PFSK-1 (cell line): ENCODE measurements at regions not wholly inside any gene's neighbourhood (a gene's known extent, or its start where the extent isn't known, plus 50 kb on each side); places are given as distances from the start of the nearest gene placed in this dataset.

Experiments
- FOXP2 ChIP-seq: optimal IDR thresholded peaks from 2 replicates; pipeline ENCODE3; 2011; ENCODE audit warnings: borderline replicate concordance, control low read depth, inconsistent platforms; ENCODE audit not compliant: insufficient read depth; ENCODE audit errors: extremely low read length, extremely low read depth
- POLR2AphosphoS5 ChIP-seq: IDR thresholded peaks from 2 replicates; pipeline ENCODE4 v1.6.1; 2012; ENCODE audit warnings: low read depth, mild to moderate bottlenecking, control low read depth, low read length, moderate library complexity
- SIN3A ChIP-seq: IDR thresholded peaks from 2 replicates; pipeline ENCODE4 v1.6.1; 2012; ENCODE audit warnings: mild to moderate bottlenecking, low read length, moderate library complexity, borderline replicate concordance; ENCODE audit not compliant: insufficient read depth
- TAF1 ChIP-seq: IDR thresholded peaks from 2 replicates; pipeline ENCODE4 v1.6.1; 2012; ENCODE audit warnings: low read length, control low read depth, borderline replicate concordance; ENCODE audit not compliant: insufficient read depth
- TF ChIP-seq, protein P1 (sequence below), 2 experiments: IDR thresholded peaks; 2 replicates each; pipeline versions ENCODE4 v1.6.1 to v1.8.0; 2011 to 2012; ENCODE audit warnings: low read depth in 2 of 2, low read length in 2 of 2, control low read depth in 1 of 2, inconsistent platforms in 1 of 2, mild to moderate bottlenecking in 1 of 2, moderate library complexity in 1 of 2; ENCODE audit not compliant: insufficient read depth in 1 of 2

DNA sequence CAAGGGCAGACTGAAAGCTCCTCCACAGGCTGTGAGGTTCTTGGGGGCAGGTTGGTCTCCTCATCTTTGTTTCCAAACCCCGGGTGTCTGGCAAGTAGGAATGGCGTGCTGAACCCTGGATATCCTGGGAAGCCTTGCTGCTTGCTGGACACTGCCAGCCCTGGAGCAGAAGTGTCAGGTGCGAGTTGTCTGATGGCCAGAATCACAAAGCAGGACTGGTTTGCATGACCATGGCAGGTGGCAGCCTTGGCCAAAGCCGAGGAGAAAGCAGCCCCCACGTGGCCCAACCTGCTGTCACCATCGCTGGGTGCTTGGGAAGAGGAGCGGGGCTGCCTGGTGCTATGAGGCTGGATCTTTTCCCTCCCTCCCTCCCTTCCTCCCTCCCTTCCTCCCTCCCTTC, 309.5 kb upstream of the HS6ST1 start:
- no peak for TF ChIP-seq POLR2AphosphoS5
- no peak for TF ChIP-seq SIN3A
- TF ChIP-seq, protein P1, sequence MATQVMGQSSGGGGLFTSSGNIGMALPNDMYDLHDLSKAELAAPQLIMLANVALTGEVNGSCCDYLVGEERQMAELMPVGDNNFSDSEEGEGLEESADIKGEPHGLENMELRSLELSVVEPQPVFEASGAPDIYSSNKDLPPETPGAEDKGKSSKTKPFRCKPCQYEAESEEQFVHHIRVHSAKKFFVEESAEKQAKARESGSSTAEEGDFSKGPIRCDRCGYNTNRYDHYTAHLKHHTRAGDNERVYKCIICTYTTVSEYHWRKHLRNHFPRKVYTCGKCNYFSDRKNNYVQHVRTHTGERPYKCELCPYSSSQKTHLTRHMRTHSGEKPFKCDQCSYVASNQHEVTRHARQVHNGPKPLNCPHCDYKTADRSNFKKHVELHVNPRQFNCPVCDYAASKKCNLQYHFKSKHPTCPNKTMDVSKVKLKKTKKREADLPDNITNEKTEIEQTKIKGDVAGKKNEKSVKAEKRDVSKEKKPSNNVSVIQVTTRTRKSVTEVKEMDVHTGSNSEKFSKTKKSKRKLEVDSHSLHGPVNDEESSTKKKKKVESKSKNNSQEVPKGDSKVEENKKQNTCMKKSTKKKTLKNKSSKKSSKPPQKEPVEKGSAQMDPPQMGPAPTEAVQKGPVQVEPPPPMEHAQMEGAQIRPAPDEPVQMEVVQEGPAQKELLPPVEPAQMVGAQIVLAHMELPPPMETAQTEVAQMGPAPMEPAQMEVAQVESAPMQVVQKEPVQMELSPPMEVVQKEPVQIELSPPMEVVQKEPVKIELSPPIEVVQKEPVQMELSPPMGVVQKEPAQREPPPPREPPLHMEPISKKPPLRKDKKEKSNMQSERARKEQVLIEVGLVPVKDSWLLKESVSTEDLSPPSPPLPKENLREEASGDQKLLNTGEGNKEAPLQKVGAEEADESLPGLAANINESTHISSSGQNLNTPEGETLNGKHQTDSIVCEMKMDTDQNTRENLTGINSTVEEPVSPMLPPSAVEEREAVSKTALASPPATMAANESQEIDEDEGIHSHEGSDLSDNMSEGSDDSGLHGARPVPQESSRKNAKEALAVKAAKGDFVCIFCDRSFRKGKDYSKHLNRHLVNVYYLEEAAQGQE (IDR thresholded peaks at IDR 0.05; ENCODE audit: insufficient read depth in 1 of 2, low read depth in 2 of 2, low read length in 2 of 2): no peak
- no peak for TF ChIP-seq FOXP2

DNA sequence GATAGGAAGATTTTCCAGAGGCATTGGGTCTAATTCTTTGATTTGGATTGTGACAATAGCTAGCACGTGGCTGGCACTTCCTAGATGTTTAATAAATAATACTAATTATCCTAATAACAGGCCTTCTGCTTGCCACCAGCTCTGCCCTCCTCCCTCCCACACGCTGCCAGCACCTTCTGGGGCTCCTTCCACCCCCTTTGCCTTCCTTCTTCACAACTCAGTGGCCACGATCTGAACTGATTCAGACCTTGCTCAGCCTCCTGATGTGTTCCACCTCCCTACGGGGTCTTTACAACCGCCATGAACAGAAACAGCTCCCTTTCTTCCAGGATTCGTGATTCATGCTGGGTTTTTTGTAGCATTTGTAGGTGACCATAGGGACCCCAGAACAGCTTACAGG, 310.3 kb upstream of the HS6ST1 start:
- TF ChIP-seq POLR2AphosphoS5 (no peak), TAF1 (no peak), SIN3A (no peak), FOXP2 (no peak)
- TF ChIP-seq, protein P1 (IDR thresholded peaks at IDR 0.05; ENCODE audit: insufficient read depth in 1 of 2, low read depth in 2 of 2, low read length in 2 of 2): no peak

DNA sequence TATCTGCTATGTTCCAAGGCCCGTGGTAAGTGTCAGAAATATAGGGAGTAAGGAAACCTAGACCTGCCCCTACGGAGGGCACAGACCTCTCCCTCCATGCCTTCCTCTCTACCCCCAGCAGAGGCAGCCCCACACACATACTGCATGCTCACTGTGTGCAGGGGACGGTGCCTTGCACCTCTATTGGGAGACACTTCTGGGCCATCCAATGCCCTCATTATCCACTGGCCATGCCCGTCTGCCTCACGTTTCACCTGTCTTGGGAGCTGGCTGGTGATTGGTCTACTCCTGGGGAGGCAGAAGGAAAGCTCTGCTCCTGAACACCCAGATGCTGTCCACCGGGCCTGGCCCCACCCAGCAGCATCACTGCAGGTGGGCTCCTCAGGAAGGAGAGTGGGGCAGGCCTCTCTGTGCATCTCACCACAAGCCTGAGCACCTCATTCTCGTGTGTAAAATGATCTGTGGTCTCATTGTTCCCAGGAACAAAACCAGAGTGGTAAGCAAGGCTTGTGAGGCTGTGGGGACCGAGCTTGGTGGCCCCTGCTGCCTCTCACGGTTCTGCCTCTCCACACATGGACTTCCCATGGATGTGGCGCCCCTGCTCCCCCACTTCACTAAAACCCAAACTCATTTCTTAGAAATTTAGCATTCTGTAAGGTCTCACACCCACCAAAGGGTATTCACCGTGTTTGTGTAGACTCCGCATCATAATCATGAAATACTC, 312.5 kb upstream of the HS6ST1 start:
- TF ChIP-seq, protein P1 (IDR thresholded peaks at IDR 0.05; ENCODE audit: insufficient read depth in 1 of 2, low read depth in 2 of 2, low read length in 2 of 2): no peak
- TF ChIP-seq TAF1: no peak
- no peak for TF ChIP-seq FOXP2
- no peak for TF ChIP-seq POLR2AphosphoS5
- TF ChIP-seq SIN3A: no peak

DNA sequence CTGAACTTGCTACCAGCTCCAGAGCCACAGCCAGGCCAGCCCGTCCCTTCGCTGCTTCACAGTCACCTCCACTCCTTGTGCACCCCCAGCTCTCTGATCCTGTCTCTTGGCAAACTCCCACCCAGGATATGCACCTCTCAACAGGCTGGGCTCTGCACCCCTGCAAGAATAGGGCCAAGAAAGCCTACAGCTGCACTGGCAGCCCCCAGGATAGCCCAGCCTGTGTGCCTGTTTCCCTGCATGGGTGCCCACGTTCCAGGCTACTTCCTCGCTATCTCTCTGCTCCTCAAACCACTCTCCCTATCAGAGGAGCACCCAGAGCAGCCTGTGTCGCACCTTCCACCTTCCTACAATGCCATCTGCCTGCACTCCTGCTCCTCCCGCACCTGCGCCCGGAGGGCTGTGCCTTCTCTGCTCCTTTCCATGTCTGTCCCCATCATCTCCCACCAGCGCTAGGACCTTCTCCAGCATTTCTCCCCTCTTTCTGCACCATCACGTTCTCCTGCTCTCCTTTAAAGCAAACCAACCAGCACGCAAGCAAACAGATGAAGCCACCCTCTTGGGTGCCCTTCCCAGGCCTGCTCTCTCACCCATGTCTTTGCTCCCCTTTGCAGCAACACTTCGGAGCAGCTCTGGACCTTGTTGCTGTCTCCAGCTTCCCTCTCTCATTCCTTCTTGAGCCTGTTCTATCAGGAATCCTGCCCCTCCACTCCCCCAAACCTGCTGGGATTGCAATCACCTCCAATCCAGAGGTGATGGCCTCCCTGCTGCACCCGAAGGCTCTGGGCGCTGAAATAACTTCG, 313.2 kb upstream of the HS6ST1 start:
- TF ChIP-seq POLR2AphosphoS5: no peak
- TF ChIP-seq TAF1: no peak

DNA sequence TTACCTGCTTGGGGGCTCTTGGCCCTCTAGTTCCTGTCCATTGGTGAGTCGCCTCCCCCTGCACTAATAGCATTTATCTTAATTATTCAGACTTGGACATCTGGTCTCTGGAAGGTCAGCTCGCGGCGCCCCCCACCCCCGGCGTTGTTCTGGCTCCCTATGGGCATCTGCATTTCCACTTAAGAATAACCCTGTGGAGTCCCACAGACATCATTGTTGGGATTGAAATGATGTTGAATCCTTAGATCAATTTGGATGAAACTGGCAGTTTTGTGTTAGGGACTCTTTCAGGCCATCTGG, 313.8 kb upstream of the HS6ST1 start:
- no peak for TF ChIP-seq POLR2AphosphoS5
- no peak for TF ChIP-seq FOXP2
- no peak for TF ChIP-seq TAF1
- no peak for TF ChIP-seq SIN3A
- TF ChIP-seq, protein P1 (IDR thresholded peaks at IDR 0.05; ENCODE audit: insufficient read depth in 1 of 2, low read depth in 2 of 2, low read length in 2 of 2): no peak
